Testis (tissue), 2 donors: ENCODE measurements at regions not wholly inside any gene's neighbourhood (a gene's known extent, or its start where the extent isn't known, plus 50 kb on each side); places are given as distances from the start of the nearest gene placed in this dataset.
"Not testable (repeated sequence)": the region's sequence is repeated elsewhere in the genome, so short reads cannot be mapped to it uniquely, and the experiment has no call there.

Source experiments
- DNase-seq: peaks from one replicate; pipeline ENCODE4 v3.0.0-alpha.2; 2019
- H3K27ac ChIP-seq, 2 donors: fragments of 200-600 bp; sonication (generic); one replicate each; pipeline ENCODE4 v1.5.1; 2019
- H3K27me3 ChIP-seq: fragments of 200-600 bp; sonication (generic); one replicate; pipeline ENCODE4 v1.5.1; 2019
- H3K36me3 ChIP-seq: fragments of 200-600 bp; sonication (generic); one replicate; pipeline ENCODE4 v1.5.1; 2017; ENCODE audit warnings: low read depth; ENCODE audit errors: missing control alignments
- H3K4me1 ChIP-seq: fragments of 200-600 bp; sonication (generic); one replicate; pipeline ENCODE4 v1.5.1; 2019
- H3K4me3 ChIP-seq, 2 donors: fragments of 200-600 bp; sonication (generic); one replicate each; pipeline ENCODE4 v1.5.1; 2017 to 2019
- H3K9me3 ChIP-seq: fragments of 200-600 bp; sonication (generic); one replicate; pipeline ENCODE4 v1.5.1; 2017
- POLR2A ChIP-seq: fragments of 450-650 bp; IDR thresholded peaks from one replicate; pipeline ENCODE4 v1.6.1; 2017; ENCODE audit warnings: antibody characterized with exemption, mild to moderate bottlenecking, moderate library complexity
- WGBS, 2 donors: methylation state at CpG; one replicate each; pipeline ENCODE4 v1.1.5; 2018; 5-methylcytosine and 5-hydroxymethylcytosine counted together
- intact Hi-C: fragments of 100-400 bp; cut with DNase I; formaldehyde crosslinking; loops from one replicate; pipeline ENCODE4 v1.15.1; 2023; ENCODE audit warnings: low total_unique reads
- TF ChIP-seq, protein P1 (sequence below), 3 experiments: fragments of 450-650 bp in 2 of 3; fragments of 200-600 bp in 1 of 3; sonication (generic) in 1 of 3; IDR thresholded peaks; one replicate each; pipeline ENCODE4 v1.5.1; 2016 to 2019; ENCODE audit warnings: antibody characterized with exemption in 3 of 3, mild to moderate bottlenecking in 2 of 3, moderate library complexity in 1 of 3

DNA sequence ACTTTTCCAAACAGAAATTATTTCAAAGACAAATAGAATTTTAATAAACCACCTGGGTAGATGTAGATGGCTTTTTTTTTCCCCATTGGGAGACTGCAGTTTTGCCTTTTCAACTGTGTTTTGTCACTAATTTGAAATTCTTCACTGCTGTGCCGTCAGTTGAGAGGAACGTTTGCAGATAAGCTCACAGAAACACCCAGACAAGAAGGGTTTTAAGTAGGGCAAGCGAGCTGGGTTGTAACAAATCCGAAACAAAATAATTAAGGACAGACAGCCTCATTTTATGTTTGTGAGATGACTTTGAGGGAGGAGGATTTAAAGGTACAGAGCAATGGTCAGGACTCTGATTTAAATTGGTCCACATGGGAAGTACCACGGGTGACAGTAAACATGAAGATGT, 155.1 kb upstream of the NTRK2 start:
- TF ChIP-seq, protein P1, sequence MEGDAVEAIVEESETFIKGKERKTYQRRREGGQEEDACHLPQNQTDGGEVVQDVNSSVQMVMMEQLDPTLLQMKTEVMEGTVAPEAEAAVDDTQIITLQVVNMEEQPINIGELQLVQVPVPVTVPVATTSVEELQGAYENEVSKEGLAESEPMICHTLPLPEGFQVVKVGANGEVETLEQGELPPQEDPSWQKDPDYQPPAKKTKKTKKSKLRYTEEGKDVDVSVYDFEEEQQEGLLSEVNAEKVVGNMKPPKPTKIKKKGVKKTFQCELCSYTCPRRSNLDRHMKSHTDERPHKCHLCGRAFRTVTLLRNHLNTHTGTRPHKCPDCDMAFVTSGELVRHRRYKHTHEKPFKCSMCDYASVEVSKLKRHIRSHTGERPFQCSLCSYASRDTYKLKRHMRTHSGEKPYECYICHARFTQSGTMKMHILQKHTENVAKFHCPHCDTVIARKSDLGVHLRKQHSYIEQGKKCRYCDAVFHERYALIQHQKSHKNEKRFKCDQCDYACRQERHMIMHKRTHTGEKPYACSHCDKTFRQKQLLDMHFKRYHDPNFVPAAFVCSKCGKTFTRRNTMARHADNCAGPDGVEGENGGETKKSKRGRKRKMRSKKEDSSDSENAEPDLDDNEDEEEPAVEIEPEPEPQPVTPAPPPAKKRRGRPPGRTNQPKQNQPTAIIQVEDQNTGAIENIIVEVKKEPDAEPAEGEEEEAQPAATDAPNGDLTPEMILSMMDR (IDR thresholded peaks at IDR 0.05): no peak
- no peak for TF ChIP-seq POLR2A
- WGBS, 2 donors: 30 to 41% methylated on average over 5 of the region's 5 CpGs
- no peaks in the 10 kb centered on the region for H3K27me3 ChIP-seq
- no peak overlapping the region for H3K27ac ChIP-seq
- no peak overlapping the region for H3K4me3 ChIP-seq
- no peaks in the 10 kb centered on the region for H3K36me3 ChIP-seq
- H3K4me1 ChIP-seq: peaks cover 2% of the 10 kb centered on the region
- intact Hi-C loops: no loop called here
- peak; percentile 68 for DNase-seq
- no peaks in the 10 kb centered on the region for H3K9me3 ChIP-seq

DNA sequence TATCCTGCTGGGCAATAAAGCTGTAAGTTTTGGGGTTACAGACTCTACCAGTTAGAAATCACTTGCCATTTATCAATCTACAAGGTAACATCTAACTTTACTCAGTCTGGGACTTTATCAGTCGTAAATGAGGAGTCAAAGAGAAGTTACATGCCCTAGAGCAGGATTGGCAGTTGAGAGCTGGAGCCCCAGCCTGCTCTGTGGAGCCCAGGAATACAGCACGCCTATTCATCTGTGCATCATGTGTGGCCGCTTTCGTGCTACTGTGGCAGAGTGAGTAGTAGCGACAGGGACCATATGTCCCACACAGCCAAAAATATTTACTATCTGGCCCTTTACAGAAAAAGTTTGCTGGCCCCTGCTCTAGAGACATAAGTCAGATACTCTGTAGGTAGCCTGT, 152.5 kb upstream of the NTRK2 start:
- Histone ChIP-seq H3K4me1 (peaks cover 2% of the 10 kb centered on the region), H3K27ac (no peak overlapping the region), H3K27me3 (no peaks in the 10 kb centered on the region), H3K36me3 (no peaks in the 10 kb centered on the region), H3K4me3 (no peak overlapping the region), H3K9me3 (no peaks in the 10 kb centered on the region)
- TF ChIP-seq, protein P1 (IDR thresholded peaks at IDR 0.05): no peak
- TF ChIP-seq POLR2A: no peak
- DNase-seq: no peak
- 88 to 91% methylated on average over 5 of the region's 5 CpGs for WGBS, 2 donors
- intact Hi-C loops: no loop called here

DNA sequence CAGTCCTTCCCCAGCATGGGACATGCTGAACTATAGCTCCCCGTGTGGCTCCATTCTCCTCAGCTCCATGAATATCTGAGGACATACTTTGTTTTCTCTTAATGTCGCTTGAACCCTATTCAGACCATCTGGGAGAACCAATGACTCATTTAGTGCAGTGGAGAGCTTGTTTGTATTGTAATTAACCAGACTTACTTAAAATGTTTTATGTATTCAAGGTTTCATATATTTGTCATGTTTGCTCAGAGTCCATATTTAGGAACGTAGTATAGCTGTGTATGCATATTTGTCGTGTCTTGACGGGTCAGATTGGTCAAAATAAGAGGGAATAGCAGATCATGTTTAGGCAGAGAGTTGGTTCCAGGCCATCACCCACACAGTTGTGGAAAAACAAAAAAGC, 150.1 kb upstream of the NTRK2 start:
- Histone ChIP-seq H3K4me3 (no peak overlapping the region), H3K9me3 (no peaks in the 10 kb centered on the region), H3K27me3 (no peaks in the 10 kb centered on the region), H3K36me3 (no peaks in the 10 kb centered on the region), H3K4me1 (no peaks in the 10 kb centered on the region), H3K27ac (no peak overlapping the region)
- 93 to 97% methylated on average over 5 of the region's 5 CpGs for WGBS, 2 donors
- intact Hi-C loops: no loop called here
- no peak for DNase-seq
- TF ChIP-seq, protein P1 (IDR thresholded peaks at IDR 0.05): no peak
- no peak for TF ChIP-seq POLR2A

DNA sequence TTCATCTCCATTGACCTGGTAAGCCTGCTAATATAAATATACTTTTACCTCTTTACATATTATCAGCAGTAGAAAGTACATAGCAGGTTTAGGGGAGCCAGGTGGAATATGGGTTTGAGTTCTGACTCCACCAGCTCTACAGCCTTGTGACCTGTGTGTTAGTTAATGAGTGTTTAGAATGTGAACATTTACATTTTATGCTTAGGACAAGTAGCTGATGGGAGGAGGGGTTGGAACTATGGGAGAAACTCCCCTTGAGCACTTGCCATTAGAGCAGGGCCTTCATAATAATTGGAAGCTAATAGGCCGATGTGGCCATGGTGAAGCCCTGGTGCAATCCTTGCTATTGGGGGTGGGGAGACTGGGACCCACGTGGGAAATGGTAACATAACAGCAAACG, 148.3 kb upstream of the NTRK2 start:
- WGBS, 2 donors: 62 to 79% methylated on average over 3 of the region's 3 CpGs
- intact Hi-C loops: no loop called here

DNA sequence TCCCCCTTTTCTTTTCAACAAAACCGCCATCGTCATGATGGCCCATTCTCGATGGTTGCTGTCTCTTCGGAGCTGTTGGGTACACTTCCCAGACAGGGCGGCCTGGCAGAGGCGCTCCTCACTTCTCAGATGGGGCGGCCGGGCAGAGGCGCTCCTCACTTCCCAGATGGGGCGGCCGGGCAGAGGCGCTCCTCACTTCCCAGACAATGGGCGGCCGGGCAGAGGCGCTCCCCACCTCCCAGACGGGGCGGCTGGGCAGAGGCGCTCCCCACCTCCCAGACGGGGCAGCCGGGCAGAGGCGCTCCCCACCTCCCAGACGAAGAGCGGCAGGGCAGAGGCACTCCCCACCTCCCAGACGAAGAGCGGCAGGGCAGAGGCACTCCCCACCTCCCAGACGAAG, 143.3 kb upstream of the NTRK2 start:
- WGBS, 2 donors: 89 to 92% methylated on average over 16 to 23 of the region's 26 CpGs
- H3K9me3 ChIP-seq, H3K4me1 ChIP-seq, H3K4me3 ChIP-seq, H3K36me3 ChIP-seq, DNase-seq, H3K27me3 ChIP-seq, H3K27ac ChIP-seq, intact Hi-C loops: not testable (repeated sequence)

More for the DNA sequence above, 148.3 kb upstream of the NTRK2 start:
- H3K36me3 ChIP-seq: no peaks in the 10 kb centered on the region
- no peaks in the 10 kb centered on the region for H3K9me3 ChIP-seq
- TF ChIP-seq, protein P1 (IDR thresholded peaks at IDR 0.05): no peak
- no peak for TF ChIP-seq POLR2A
- no peaks in the 10 kb centered on the region for H3K4me1 ChIP-seq
- H3K4me3 ChIP-seq: no peak overlapping the region
- no peak overlapping the region for H3K27ac ChIP-seq
- no peak for DNase-seq
- no peaks in the 10 kb centered on the region for H3K27me3 ChIP-seq

DNA sequence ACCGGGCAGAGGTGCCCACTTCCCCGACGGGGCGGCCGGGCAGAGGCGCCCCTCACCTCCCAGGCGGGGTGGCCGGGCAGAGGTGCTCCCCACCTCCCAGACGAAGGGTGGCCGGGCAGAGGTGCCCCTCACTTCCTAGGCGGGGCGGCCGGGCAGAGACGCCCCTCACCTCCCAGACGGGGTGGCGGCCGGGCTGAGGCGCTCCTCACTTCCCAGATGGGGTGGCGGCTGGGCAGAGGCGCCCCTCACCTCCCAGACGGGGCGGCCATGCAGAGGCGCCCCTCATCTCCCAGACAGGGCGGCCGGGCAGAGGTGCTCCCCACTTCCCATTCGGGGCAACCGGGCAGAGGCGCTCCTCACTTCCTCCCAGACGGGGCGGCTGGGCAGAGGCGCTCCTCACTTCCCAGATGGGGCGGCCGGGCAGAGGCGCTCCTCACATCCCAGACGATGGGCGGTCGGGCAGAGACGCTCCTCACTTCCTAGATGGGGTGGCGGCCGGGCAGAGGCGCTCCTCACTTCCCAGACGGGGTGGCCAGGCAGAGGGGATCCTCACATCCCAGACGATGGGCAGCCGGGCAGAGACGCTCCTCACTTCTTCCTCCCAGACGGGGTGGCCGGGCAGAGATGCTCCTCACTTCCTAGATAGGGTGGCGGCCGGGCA, 142.3 kb upstream of the NTRK2 start:
- WGBS, 2 donors: 94% methylated on average over 19 to 42 of the region's 49 CpGs
- H3K27me3 ChIP-seq, H3K36me3 ChIP-seq, DNase-seq, intact Hi-C loops, H3K4me3 ChIP-seq, H3K4me1 ChIP-seq, H3K9me3 ChIP-seq, H3K27ac ChIP-seq: not testable (repeated sequence)

DNA sequence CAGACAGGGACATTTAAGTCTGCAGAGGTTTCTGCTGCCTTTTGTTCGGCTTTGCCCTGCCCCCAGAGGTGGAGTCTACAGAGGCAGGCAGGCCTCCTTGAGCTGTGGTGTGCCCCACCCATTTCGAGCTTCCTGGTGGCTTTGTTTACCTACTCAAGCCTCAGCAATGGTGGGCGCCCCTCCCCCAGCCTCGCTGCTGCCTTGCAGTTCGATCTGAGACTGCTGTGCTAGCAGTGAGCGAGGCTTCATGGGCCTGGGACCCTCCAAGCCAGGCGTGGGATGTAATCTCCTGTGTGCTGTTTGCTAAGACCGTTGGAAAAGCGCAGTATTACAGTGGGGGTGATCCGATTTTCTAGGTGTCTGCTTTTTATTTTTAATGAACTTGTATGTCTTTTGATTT, 133.6 kb upstream of the NTRK2 start:
- intact Hi-C loops, H3K36me3 ChIP-seq, DNase-seq, H3K4me1 ChIP-seq, H3K9me3 ChIP-seq, H3K27me3 ChIP-seq, H3K27ac ChIP-seq, H3K4me3 ChIP-seq: not testable (repeated sequence)
- WGBS, 2 donors: 65 to 70% methylated on average over 5 to 10 of the region's 10 CpGs
